ENCODE measurements at regions not wholly inside any gene's neighbourhood (a gene's known extent, or its start where the extent isn't known, plus 50 kb on each side); places are given as distances from the start of the nearest gene placed in this dataset.

GRCh38 chr3:153442386-153442785 lies 280.4 kb downstream of the RAP2B start:
- TF ChIP-seq CTCF (IDR thresholded peaks at IDR 0.05 in 8 of 11, conservative IDR thresholded peaks at IDR 0.05 in 3 of 11) (no peak), POLR2A (IDR thresholded peaks at IDR 0.05) (no peak), POLR2AphosphoS5 (IDR thresholded peaks at IDR 0.05) (no peak)

Data from spleen (tissue), 7 donors.